PC-9 (cell line): ENCODE measurements at regions not wholly inside any gene's neighbourhood (a gene's known extent, or its start where the extent isn't known, plus 50 kb on each side); places are given as distances from the start of the nearest gene placed in this dataset.

Experiments
- BruUV-seq: library from RNA; stranded (reverse); fragments of 400-500 nt; replicated peaks from 2 replicates; lab custom pipeline; 2021; lab: Mats Ljungman, UMichigan
- CTCF ChIA-PET: fragments of 300-600 bp; sonication (Branson Sonifier 250); formaldehyde crosslinking; loops from one replicate; lab custom pipeline; 2022; ENCODE audit warnings: antibody characterized with exemption; lab: Charles Lee
- POLR2A ChIA-PET: fragments of 300-600 bp; sonication (Branson Sonifier 250); formaldehyde crosslinking; loops from one replicate; lab custom pipeline; 2022; ENCODE audit warnings: antibody characterized with exemption; ENCODE audit not compliant: unreplicated experiment; lab: Charles Lee
- DNase-seq, 2 experiments: peaks; one replicate each; pipeline versions ENCODE4 v3.0.0 to v3.0.0-alpha.2; 2015 to 2022; ENCODE audit warnings: mixed read lengths in 1 of 2
- H2AFZ ChIP-seq: fragments of 200-600 bp; sonication (generic); 2 replicates; pipeline ENCODE4 v1.8.1; 2017; ENCODE audit warnings: antibody characterized with exemption
- H3F3A ChIP-seq: fragments of 200-600 bp; sonication (generic); 2 replicates; pipeline ENCODE4 v1.8.1; 2017; ENCODE audit warnings: antibody characterized with exemption, mild to moderate bottlenecking, low read depth; ENCODE audit not compliant: insufficient read depth
- H3K27ac ChIP-seq: fragments of 200-600 bp; sonication (generic); 2 replicates; pipeline ENCODE4 v1.6.1; 2016; ENCODE audit warnings: mixed run types
- H3K27me3 ChIP-seq: fragments of 200-600 bp; sonication (generic); 2 replicates; pipeline ENCODE4 v1.6.1; 2016; ENCODE audit warnings: low read depth, mixed run types; ENCODE audit not compliant: insufficient read depth
- H3K36me3 ChIP-seq: fragments of 200-600 bp; sonication (generic); 2 replicates; pipeline ENCODE4 v1.6.1; 2016; ENCODE audit warnings: low read depth, mixed run types
- H3K4me1 ChIP-seq: fragments of 200-600 bp; sonication (generic); replicated peaks from 2 replicates; pipeline ENCODE4 v1.6.1; 2016; ENCODE audit warnings: mixed run types; ENCODE audit not compliant: insufficient read depth
- H3K4me2 ChIP-seq: fragments of 200-600 bp; sonication (generic); 2 replicates; pipeline ENCODE4 v1.6.1; 2017; ENCODE audit warnings: mixed run types
- H3K4me3 ChIP-seq: fragments of 200-600 bp; sonication (generic); 2 replicates; pipeline ENCODE4 v1.6.1; 2016; ENCODE audit warnings: mixed run types
- H3K79me2 ChIP-seq: fragments of 200-600 bp; sonication (generic); 2 replicates; pipeline ENCODE4 v1.6.1; 2017; ENCODE audit warnings: low read depth, mixed run types
- H3K9me2 ChIP-seq: fragments of 200-600 bp; sonication (generic); 2 replicates; pipeline ENCODE4 v1.8.1; 2017; ENCODE audit warnings: mild to moderate bottlenecking; ENCODE audit not compliant: insufficient read depth
- H3K9me3 ChIP-seq: fragments of 200-600 bp; sonication (generic); 2 replicates; pipeline ENCODE4 v1.8.1; 2016; ENCODE audit warnings: low read depth; ENCODE audit not compliant: insufficient read depth
- H4K20me1 ChIP-seq: fragments of 200-600 bp; sonication (generic); 2 replicates; pipeline ENCODE4 v1.8.1; 2017; ENCODE audit not compliant: insufficient read depth
- CTCF ChIP-seq: fragments of 200-600 bp; sonication (generic); conservative IDR thresholded peaks from 2 replicates; pipeline ENCODE4 v1.6.1; 2017; ENCODE audit warnings: mixed run types, antibody characterized with exemption, mild to moderate bottlenecking, moderate library complexity
- EZH2 ChIP-seq: fragments of 200-600 bp; sonication (generic); IDR thresholded peaks from 2 replicates; pipeline ENCODE4 v1.8.0; 2017; ENCODE audit warnings: antibody characterized with exemption, low read depth
- intact Hi-C: fragments of 100-400 bp; cut with micrococcal nuclease; formaldehyde crosslinking; loops from one replicate; pipeline ENCODE4 v1.10.0; 2022; ENCODE audit not compliant: unreplicated experiment

- ChIA-PET CTCF (interaction anchor here (0.6 to 1.2 kb wide), 4 partner anchors 549 to 1151 kb away, joined by 3 to 6 read pairs (median 3); no protein-coding TSS in a partner anchor), POLR2A (no interaction called here)
- Histone ChIP-seq H3K36me3 (no peaks in the 10 kb centered on the region), H3K27me3 (peaks cover 27% of the 10 kb centered on the region), H3K4me1 (no peaks in the 10 kb centered on the region), H3K27ac (no peak overlapping the region), H3K9me2 (no peaks in the 10 kb centered on the region), H4K20me1 (no peaks in the 10 kb centered on the region), H3K79me2 (no peaks in the 10 kb centered on the region), H3K4me2 (0 out of 2 replicates have a peak overlapping the region, but pooled peaks have one; percentile 9), H2AFZ (no peak overlapping the region), H3K9me3 (no peaks in the 10 kb centered on the region), H3F3A (no peaks in the 10 kb centered on the region), H3K4me3 (no peak overlapping the region)
- TF ChIP-seq EZH2 (no peak), CTCF (peak; percentile 87)
- intact Hi-C loops = loop anchor here (1.0 to 5.0 kb wide), 2 partner anchors 538 to 554 kb away; no protein-coding TSS in a partner anchor
- DNase-seq = peak; percentile 49 to 50
- no TSS peak for BruUV-seq
Observed at GRCh38 chr11:95705485-95706124, 84.0 kb downstream of the FAM76B start.

- ChIA-PET POLR2A (no interaction called here), CTCF (interaction anchor here (0.6 to 1.2 kb wide), 3 partner anchors 548 to 632 kb away, joined by 3 to 6 read pairs (median 3); no protein-coding TSS in a partner anchor)
- TF ChIP-seq EZH2 (no peak), CTCF (no peak)
Observed at GRCh38 chr11:95704865-95705264, 84.7 kb downstream of the FAM76B start.

GRCh38 chr11:95703049-95703448, 86.5 kb downstream of the FAM76B start:
- ChIA-PET POLR2A (no interaction called here), CTCF (no interaction called here)
- Histone ChIP-seq H3K4me1 (no peaks in the 10 kb centered on the region), H3K9me2 (no peaks in the 10 kb centered on the region), H3K4me3 (no peak overlapping the region), H2AFZ (no peak overlapping the region), H3K27ac (no peak overlapping the region), H3F3A (no peaks in the 10 kb centered on the region), H3K36me3 (no peaks in the 10 kb centered on the region), H3K79me2 (no peaks in the 10 kb centered on the region), H3K27me3 (peaks cover 27% of the 10 kb centered on the region), H3K4me2 (no peak overlapping the region), H4K20me1 (no peaks in the 10 kb centered on the region), H3K9me3 (no peaks in the 10 kb centered on the region)
- DNase-seq = no peak
- no TSS peak for BruUV-seq
- TF ChIP-seq EZH2 (no peak), CTCF (no peak)
- intact Hi-C loops = no loop called here

More at GRCh38 chr11:95704865-95705264, 84.7 kb downstream of the FAM76B start:
- no peak overlapping the region for H3K27ac ChIP-seq
- H3K4me3 ChIP-seq = no peak overlapping the region
- DNase-seq = no peak
- no peaks in the 10 kb centered on the region for H3K4me1 ChIP-seq
- no peak overlapping the region for H2AFZ ChIP-seq
- no peaks in the 10 kb centered on the region for H4K20me1 ChIP-seq
- H3K9me2 ChIP-seq = no peaks in the 10 kb centered on the region
- H3K9me3 ChIP-seq = no peaks in the 10 kb centered on the region
- H3K4me2 ChIP-seq = no peak overlapping the region
- H3K79me2 ChIP-seq = no peaks in the 10 kb centered on the region
- BruUV-seq = no TSS peak
- H3K36me3 ChIP-seq = no peaks in the 10 kb centered on the region
- peaks cover 27% of the 10 kb centered on the region for H3K27me3 ChIP-seq
- no peaks in the 10 kb centered on the region for H3F3A ChIP-seq
- intact Hi-C loops = loop anchor here (1.0 to 5.0 kb wide), 2 partner anchors 538 to 554 kb away; no protein-coding TSS in a partner anchor
